ENCODE measurements at regions not wholly inside any gene's neighbourhood (a gene's known extent, or its start where the extent isn't known, plus 50 kb on each side); places are given as distances from the start of the nearest gene placed in this dataset.

DNA sequence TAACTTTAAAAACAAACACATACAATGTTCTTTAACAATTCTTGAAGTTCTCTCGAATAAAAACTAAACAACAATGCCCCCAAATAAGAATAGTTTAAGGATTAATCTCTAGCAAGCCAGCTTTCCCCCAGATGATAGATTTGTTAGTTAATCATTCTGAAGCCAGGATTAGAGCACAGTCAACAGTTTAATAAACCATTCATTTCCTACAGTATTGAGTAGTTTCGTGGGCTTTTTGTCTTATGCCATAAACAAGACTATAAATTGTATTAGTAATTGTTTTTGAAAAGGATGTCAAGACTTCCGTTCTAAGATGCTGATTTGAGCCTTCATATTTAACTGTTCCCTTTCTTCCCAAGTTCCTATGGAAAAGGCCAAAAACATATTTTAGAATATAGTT is 136.6 kb downstream of the PIK3R1 start:
- Histone ChIP-seq H3K27me3 (ENCODE audit: control insufficient read depth, insufficient read depth, low read length) (no peaks in the 10 kb centered on the region), H3K9me3 (replicated peaks; ENCODE audit: low read length) (no peaks in the 10 kb centered on the region), H3K4me3 (ENCODE audit: low read length) (no peak overlapping the region), H3K4me1 (ENCODE audit: control insufficient read depth, insufficient read depth, low read length) (no peaks in the 10 kb centered on the region), H3K36me3 (ENCODE audit: insufficient read depth, low read length) (no peaks in the 10 kb centered on the region), H3K4me2 (ENCODE audit: low read length) (no peak overlapping the region), H3K9ac (ENCODE audit: low read depth, low read length) (no peak overlapping the region)

DNA sequence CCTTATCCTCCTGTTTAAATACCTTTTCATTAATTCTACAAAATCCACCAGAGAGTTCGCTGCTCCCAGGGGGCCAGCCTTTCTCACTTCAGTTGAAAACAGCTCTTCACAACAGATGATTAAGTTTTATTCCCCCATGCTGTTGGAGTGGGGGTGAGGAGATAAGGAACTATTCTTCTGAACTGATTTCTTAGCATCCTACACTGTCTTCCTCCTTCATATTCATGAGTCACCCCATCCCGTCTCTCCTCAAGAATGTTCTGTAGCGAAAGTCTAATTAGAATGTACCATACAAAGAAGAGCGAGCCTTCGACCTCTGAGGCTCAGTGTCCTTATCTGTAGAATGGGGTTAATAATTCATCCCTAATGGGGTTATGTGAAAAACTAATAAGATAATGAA is 138.0 kb downstream of the PIK3R1 start:
- Histone ChIP-seq H3K36me3 (ENCODE audit: insufficient read depth, low read length) (no peaks in the 10 kb centered on the region), H3K4me2 (ENCODE audit: low read length) (no peak overlapping the region), H3K9ac (ENCODE audit: low read depth, low read length) (no peak overlapping the region), H3K27me3 (ENCODE audit: control insufficient read depth, insufficient read depth, low read length) (no peaks in the 10 kb centered on the region), H3K4me3 (ENCODE audit: low read length) (no peak overlapping the region), H3K4me1 (ENCODE audit: control insufficient read depth, insufficient read depth, low read length) (no peaks in the 10 kb centered on the region), H3K9me3 (replicated peaks; ENCODE audit: low read length) (no peaks in the 10 kb centered on the region)

DNA sequence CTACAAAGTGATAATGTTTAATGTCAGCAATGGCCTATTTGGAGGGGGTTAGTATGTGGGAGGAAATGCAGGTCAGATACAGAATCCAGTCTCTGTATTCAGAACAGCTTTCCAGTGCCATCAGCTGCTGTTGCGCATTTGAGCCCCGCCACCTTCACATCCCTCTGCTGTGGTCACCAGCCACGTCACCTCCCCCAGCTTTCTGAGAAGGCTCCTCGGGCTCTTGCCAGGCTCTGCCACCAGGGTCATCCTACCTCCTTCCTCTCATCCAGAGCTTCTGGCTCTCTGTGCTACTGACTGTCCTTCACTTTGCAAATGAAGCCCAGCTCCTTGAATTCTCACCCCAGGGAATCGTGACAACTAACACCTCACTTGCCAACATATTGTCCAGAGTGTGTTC is 138.8 kb downstream of the PIK3R1 start:
- H3K36me3 ChIP-seq (ENCODE audit: insufficient read depth, low read length) = no peaks in the 10 kb centered on the region

DNA sequence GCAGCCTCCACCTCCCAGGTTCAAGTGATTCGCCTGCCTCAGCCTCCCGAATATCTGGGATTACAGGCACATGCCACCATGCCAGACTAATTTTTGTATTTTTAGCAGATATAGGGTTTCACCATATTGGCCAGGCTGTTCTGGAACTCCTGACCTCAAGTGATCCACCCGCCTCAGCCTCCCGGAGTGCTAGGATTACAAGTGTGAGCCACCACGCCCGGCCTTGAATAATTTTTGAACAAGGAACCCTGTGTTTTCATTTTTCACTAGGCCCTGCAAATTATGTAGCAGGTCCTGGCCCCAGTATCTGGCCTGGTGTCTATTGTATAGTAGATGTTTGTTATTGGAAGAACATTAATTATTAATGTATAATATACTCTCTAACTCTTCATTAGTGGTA is 140.7 kb downstream of the PIK3R1 start:
- Histone ChIP-seq H3K27me3 (ENCODE audit: control insufficient read depth, insufficient read depth, low read length) (no peaks in the 10 kb centered on the region), H3K9me3 (replicated peaks; ENCODE audit: low read length) (no peaks in the 10 kb centered on the region), H3K4me3 (ENCODE audit: low read length) (no peak overlapping the region), H3K4me1 (ENCODE audit: control insufficient read depth, insufficient read depth, low read length) (no peaks in the 10 kb centered on the region), H3K36me3 (ENCODE audit: insufficient read depth, low read length) (no peaks in the 10 kb centered on the region), H3K9ac (ENCODE audit: low read depth, low read length) (no peak overlapping the region), H3K4me2 (ENCODE audit: low read length) (no peak overlapping the region)

More for the DNA sequence above, 138.8 kb downstream of the PIK3R1 start:
- Histone ChIP-seq H3K27me3 (ENCODE audit: control insufficient read depth, insufficient read depth, low read length) (no peaks in the 10 kb centered on the region), H3K4me3 (ENCODE audit: low read length) (no peak overlapping the region), H3K9ac (ENCODE audit: low read depth, low read length) (no peak overlapping the region), H3K4me1 (ENCODE audit: control insufficient read depth, insufficient read depth, low read length) (no peaks in the 10 kb centered on the region), H3K4me2 (ENCODE audit: low read length) (no peak overlapping the region), H3K9me3 (replicated peaks; ENCODE audit: low read length) (no peaks in the 10 kb centered on the region)

- Histone ChIP-seq H3K36me3 (ENCODE audit: insufficient read depth, low read length) (no peaks in the 10 kb centered on the region), H3K4me2 (ENCODE audit: low read length) (no peak overlapping the region), H3K4me1 (ENCODE audit: control insufficient read depth, insufficient read depth, low read length) (no peaks in the 10 kb centered on the region), H3K9me3 (replicated peaks; ENCODE audit: low read length) (no peaks in the 10 kb centered on the region), H3K9ac (ENCODE audit: low read depth, low read length) (no peak overlapping the region), H3K27me3 (ENCODE audit: control insufficient read depth, insufficient read depth, low read length) (no peaks in the 10 kb centered on the region), H3K4me3 (ENCODE audit: low read length) (no peak overlapping the region)
Measured at GRCh38 chr5:68356623-68357022, 141.1 kb downstream of the PIK3R1 start.

- no peaks in the 10 kb centered on the region for H3K9me3 ChIP-seq (replicated peaks; ENCODE audit: low read length)
- no peaks in the 10 kb centered on the region for H3K27me3 ChIP-seq (ENCODE audit: control insufficient read depth, insufficient read depth, low read length)
- H3K9ac ChIP-seq (ENCODE audit: low read depth, low read length) = no peak overlapping the region
- H3K36me3 ChIP-seq (ENCODE audit: insufficient read depth, low read length) = no peaks in the 10 kb centered on the region
- no peak overlapping the region for H3K4me3 ChIP-seq (ENCODE audit: low read length)
- no peaks in the 10 kb centered on the region for H3K4me1 ChIP-seq (ENCODE audit: control insufficient read depth, insufficient read depth, low read length)
- no peak overlapping the region for H3K4me2 ChIP-seq (ENCODE audit: low read length)
Measured at GRCh38 chr5:68359699-68360098, 144.1 kb downstream of the PIK3R1 start.

GRCh38 chr5:68362331-68362730 is 146.8 kb downstream of the PIK3R1 start:
- H3K36me3 ChIP-seq (ENCODE audit: insufficient read depth, low read length) = no peaks in the 10 kb centered on the region
- H3K4me3 ChIP-seq (ENCODE audit: low read length) = no peak overlapping the region
- H3K27me3 ChIP-seq (ENCODE audit: control insufficient read depth, insufficient read depth, low read length) = no peaks in the 10 kb centered on the region
- H3K4me2 ChIP-seq (ENCODE audit: low read length) = no peak overlapping the region
- H3K9ac ChIP-seq (ENCODE audit: low read depth, low read length) = no peak overlapping the region
- no peaks in the 10 kb centered on the region for H3K4me1 ChIP-seq (ENCODE audit: control insufficient read depth, insufficient read depth, low read length)
- no peaks in the 10 kb centered on the region for H3K9me3 ChIP-seq (replicated peaks; ENCODE audit: low read length)

DNA sequence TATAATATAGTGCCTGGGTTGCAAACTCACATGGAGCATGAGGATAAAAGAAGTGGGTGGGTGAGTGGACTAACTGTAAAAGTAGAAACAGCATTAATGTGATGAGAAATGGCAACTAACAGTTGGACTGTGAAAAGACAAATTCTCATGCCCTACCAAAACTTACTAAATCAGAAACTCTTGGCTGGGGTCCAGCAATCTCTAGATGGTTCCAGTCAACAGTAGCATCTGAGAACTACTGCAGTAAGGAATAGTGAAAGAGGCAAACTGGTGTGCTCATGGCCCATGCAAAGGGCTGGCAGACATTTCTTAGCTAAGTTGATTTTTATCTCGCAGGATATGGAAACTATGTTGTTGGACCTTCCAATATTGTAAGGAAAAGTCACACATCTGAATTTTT is 150.3 kb downstream of the PIK3R1 start:
- H3K4me2 ChIP-seq (ENCODE audit: low read length) = no peak overlapping the region
- peaks cover 23% of the 10 kb centered on the region for H3K4me1 ChIP-seq (ENCODE audit: control insufficient read depth, insufficient read depth, low read length)
- no peaks in the 10 kb centered on the region for H3K27me3 ChIP-seq (ENCODE audit: control insufficient read depth, insufficient read depth, low read length)
- H3K36me3 ChIP-seq (ENCODE audit: insufficient read depth, low read length) = no peaks in the 10 kb centered on the region
- no peak overlapping the region for H3K4me3 ChIP-seq (ENCODE audit: low read length)
- H3K9me3 ChIP-seq (replicated peaks; ENCODE audit: low read length) = no peaks in the 10 kb centered on the region
- H3K9ac ChIP-seq (ENCODE audit: low read depth, low read length) = no peak overlapping the region

DNA sequence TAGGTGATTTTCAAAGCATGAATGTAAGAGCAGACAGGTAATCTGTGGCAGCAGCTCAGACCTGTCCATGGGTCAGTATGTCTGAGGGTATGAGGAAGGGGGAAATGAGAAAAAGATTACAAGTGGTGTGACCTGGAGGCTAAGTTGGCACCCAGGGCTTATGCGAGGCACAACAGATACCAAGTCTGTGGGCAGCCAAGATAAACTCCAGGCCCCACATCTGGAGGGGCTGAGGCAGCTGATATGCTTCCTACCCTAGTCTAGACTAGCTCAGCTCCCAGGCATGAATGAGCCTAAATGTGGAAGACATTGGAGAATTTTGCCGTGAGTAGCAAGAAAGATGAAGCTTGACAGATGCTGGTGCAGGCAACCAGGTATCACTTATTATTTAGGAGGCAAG is 151.7 kb downstream of the PIK3R1 start:
- Histone ChIP-seq H3K4me3 (ENCODE audit: low read length) (no peak overlapping the region), H3K4me2 (ENCODE audit: low read length) (no peak overlapping the region), H3K9me3 (replicated peaks; ENCODE audit: low read length) (no peaks in the 10 kb centered on the region), H3K4me1 (ENCODE audit: control insufficient read depth, insufficient read depth, low read length) (peaks cover 29% of the 10 kb centered on the region), H3K27me3 (ENCODE audit: control insufficient read depth, insufficient read depth, low read length) (no peaks in the 10 kb centered on the region), H3K36me3 (ENCODE audit: insufficient read depth, low read length) (no peaks in the 10 kb centered on the region), H3K9ac (ENCODE audit: low read depth, low read length) (no peak overlapping the region)

DNA sequence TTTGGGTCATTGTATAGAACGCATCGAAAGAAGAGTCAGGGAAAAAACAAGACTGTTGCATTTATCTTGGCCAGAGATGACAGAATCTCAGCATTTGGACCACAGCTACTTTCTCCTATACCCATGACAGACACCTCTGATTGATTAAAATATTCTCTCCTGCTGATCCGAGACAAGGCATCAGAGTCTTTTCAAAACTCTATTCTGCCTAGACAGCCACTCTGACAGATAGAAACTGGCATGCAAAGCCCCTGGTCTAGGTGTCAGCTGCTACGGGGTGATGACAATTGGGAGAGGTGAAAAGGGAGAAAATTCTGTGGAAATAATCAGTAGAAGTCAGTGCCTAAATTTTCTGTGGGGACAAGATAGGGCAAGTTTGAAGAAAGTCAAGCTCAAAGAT is 152.2 kb downstream of the PIK3R1 start:
- H3K4me1 ChIP-seq (ENCODE audit: control insufficient read depth, insufficient read depth, low read length) = peaks cover 29% of the 10 kb centered on the region
- peak overlapping the region; percentile 50 for H3K4me2 ChIP-seq (ENCODE audit: low read length)
- H3K4me3 ChIP-seq (ENCODE audit: low read length) = no peak overlapping the region
- H3K9ac ChIP-seq (ENCODE audit: low read depth, low read length) = no peak overlapping the region
- no peaks in the 10 kb centered on the region for H3K36me3 ChIP-seq (ENCODE audit: insufficient read depth, low read length)
- no peaks in the 10 kb centered on the region for H3K27me3 ChIP-seq (ENCODE audit: control insufficient read depth, insufficient read depth, low read length)
- H3K9me3 ChIP-seq (replicated peaks; ENCODE audit: low read length) = no peaks in the 10 kb centered on the region

GRCh38 chr5:68368311-68369022 is 152.9 kb downstream of the PIK3R1 start:
- Histone ChIP-seq H3K36me3 (ENCODE audit: insufficient read depth, low read length) (no peaks in the 10 kb centered on the region), H3K4me1 (ENCODE audit: control insufficient read depth, insufficient read depth, low read length) (peaks cover 29% of the 10 kb centered on the region), H3K9me3 (replicated peaks; ENCODE audit: low read length) (no peaks in the 10 kb centered on the region), H3K9ac (ENCODE audit: low read depth, low read length) (no peak overlapping the region), H3K27me3 (ENCODE audit: control insufficient read depth, insufficient read depth, low read length) (no peaks in the 10 kb centered on the region), H3K4me2 (ENCODE audit: low read length) (peak overlapping the region; percentile 50), H3K4me3 (ENCODE audit: low read length) (peak overlapping the region; percentile 15)

GRCh38 chr5:68369023-68369359 is 153.4 kb downstream of the PIK3R1 start:
- H3K4me3 ChIP-seq (ENCODE audit: low read length) = no peak overlapping the region
- peaks cover 29% of the 10 kb centered on the region for H3K4me1 ChIP-seq (ENCODE audit: control insufficient read depth, insufficient read depth, low read length)
- peak overlapping the region; percentile 50 for H3K4me2 ChIP-seq (ENCODE audit: low read length)
- H3K27me3 ChIP-seq (ENCODE audit: control insufficient read depth, insufficient read depth, low read length) = no peaks in the 10 kb centered on the region
- H3K9me3 ChIP-seq (replicated peaks; ENCODE audit: low read length) = no peaks in the 10 kb centered on the region
- no peaks in the 10 kb centered on the region for H3K36me3 ChIP-seq (ENCODE audit: insufficient read depth, low read length)
- no peak overlapping the region for H3K9ac ChIP-seq (ENCODE audit: low read depth, low read length)

Data from skeletal muscle satellite cell (primary cell).